H9 (cell line): ENCODE measurements at regions not wholly inside any gene's neighbourhood (a gene's known extent, or its start where the extent isn't known, plus 50 kb on each side); places are given as distances from the start of the nearest gene placed in this dataset.

Source experiments
- DNase-seq: peaks from one replicate; pipeline ENCODE4 v3.0.0-alpha.2; 2017
- H2AFZ ChIP-seq: one replicate; pipeline ENCODE4 v1.6.1; 2013; ENCODE audit warnings: mild to moderate bottlenecking, low read length, control low read depth, moderate library complexity
- H2AK5ac ChIP-seq: 2 replicates; pipeline ENCODE4 v1.6.1; 2013; ENCODE audit warnings: low read length, control low read depth, mixed read lengths; ENCODE audit not compliant: insufficient read length
- H2BK120ac ChIP-seq: one replicate; pipeline ENCODE4 v1.6.1; 2013; ENCODE audit warnings: low read depth, mild to moderate bottlenecking, low read length, control low read depth, inconsistent platforms; ENCODE audit not compliant: poor library complexity, severe bottlenecking
- H2BK12ac ChIP-seq: 2 replicates; pipeline ENCODE4 v1.6.1; 2013; ENCODE audit warnings: low read length, control low read depth, mixed read lengths, low read depth; ENCODE audit not compliant: insufficient read length
- H2BK15ac ChIP-seq: 2 replicates; pipeline ENCODE4 v1.6.1; 2013; ENCODE audit warnings: low read depth, low read length, control low read depth
- H2BK20ac ChIP-seq: one replicate; pipeline ENCODE4 v1.6.1; 2013; ENCODE audit warnings: low read depth, mild to moderate bottlenecking, low read length, control low read depth, inconsistent platforms; ENCODE audit not compliant: poor library complexity, severe bottlenecking
- H2BK5ac ChIP-seq: 2 replicates; pipeline ENCODE4 v1.6.1; 2013; ENCODE audit warnings: low read length, control low read depth, mixed read lengths; ENCODE audit not compliant: insufficient read length
- H3K14ac ChIP-seq: 2 replicates; pipeline ENCODE4 v1.6.1; 2013; ENCODE audit warnings: low read length, control low read depth; ENCODE audit not compliant: insufficient read depth
- H3K18ac ChIP-seq: 2 replicates; pipeline ENCODE4 v1.6.1; 2013; ENCODE audit warnings: low read depth, mild to moderate bottlenecking, mixed read lengths, low read length, control low read depth; ENCODE audit not compliant: insufficient read length
- H3K23ac ChIP-seq: 2 replicates; pipeline ENCODE4 v1.6.1; 2013; ENCODE audit warnings: low read length, control low read depth, mixed read lengths, low read depth; ENCODE audit not compliant: insufficient read length
- H3K23me2 ChIP-seq: 2 replicates; pipeline ENCODE4 v1.6.1; 2013; ENCODE audit warnings: low read depth, mild to moderate bottlenecking, mixed read lengths, low read length, control low read depth; ENCODE audit not compliant: insufficient read length, poor library complexity, severe bottlenecking
- H3K27ac ChIP-seq: 2 replicates; pipeline ENCODE4 v1.5.1; 2013; ENCODE audit warnings: low read length, control low read depth, mixed read lengths, low read depth; ENCODE audit not compliant: insufficient read length
- H3K27me3 ChIP-seq: 2 replicates; pipeline ENCODE4 v1.6.1; 2013; ENCODE audit warnings: low read length, control low read depth, inconsistent platforms; ENCODE audit not compliant: insufficient read depth
- H3K4ac ChIP-seq: 2 replicates; pipeline ENCODE4 v1.6.1; 2013; ENCODE audit warnings: low read depth, mild to moderate bottlenecking, control low read depth, inconsistent platforms, low read length, moderate library complexity
- H3K4me1 ChIP-seq: 2 replicates; pipeline ENCODE4 v1.6.1; 2013; ENCODE audit warnings: low read length, control low read depth, inconsistent platforms; ENCODE audit not compliant: insufficient read depth
- H3K4me2 ChIP-seq: 2 replicates; pipeline ENCODE4 v1.6.1; 2013; ENCODE audit warnings: low read length, control low read depth, mixed read lengths; ENCODE audit not compliant: insufficient read length, insufficient read depth
- H3K56ac ChIP-seq: 2 replicates; pipeline ENCODE4 v1.6.1; 2013; ENCODE audit warnings: low read depth, mild to moderate bottlenecking, mixed read lengths, low read length, control low read depth; ENCODE audit not compliant: insufficient read length
- H3K79me1 ChIP-seq: 2 replicates; pipeline ENCODE4 v1.6.1; 2013; ENCODE audit warnings: low read depth, mild to moderate bottlenecking, moderate library complexity, low read length, control low read depth, inconsistent platforms; ENCODE audit not compliant: insufficient read depth, poor library complexity, severe bottlenecking
- H3K79me2 ChIP-seq: 2 replicates; pipeline ENCODE4 v1.6.1; 2013; ENCODE audit warnings: low read length, control low read depth, inconsistent platforms; ENCODE audit not compliant: insufficient read depth
- H3K9ac ChIP-seq: 2 replicates; pipeline ENCODE4 v1.6.1; 2013; ENCODE audit warnings: low read length, control low read depth, mixed read lengths; ENCODE audit not compliant: insufficient read length; ENCODE audit errors: extremely low read depth
- H3K9me3 ChIP-seq: one replicate; pipeline ENCODE4 v1.6.1; 2013; ENCODE audit warnings: low read depth, low read length, inconsistent platforms; ENCODE audit not compliant: control insufficient read depth
- H3T11ph ChIP-seq: one replicate; pipeline ENCODE4 v1.6.1; 2013; ENCODE audit warnings: mild to moderate bottlenecking, low read length, control low read depth, inconsistent platforms
- H4K20me1 ChIP-seq: one replicate; pipeline ENCODE4 v1.6.1; 2013; ENCODE audit not compliant: control insufficient read depth, insufficient read length, insufficient read depth
- H4K5ac ChIP-seq: 2 replicates; pipeline ENCODE4 v1.6.1; 2013; ENCODE audit warnings: low read depth, mild to moderate bottlenecking, mixed read lengths, low read length, control low read depth; ENCODE audit not compliant: insufficient read length
- H4K8ac ChIP-seq: replicated peaks from 2 replicates; pipeline ENCODE4 v1.6.1; 2013; ENCODE audit warnings: low read length, control low read depth, mixed read lengths, low read depth; ENCODE audit not compliant: insufficient read length
- H4K91ac ChIP-seq: 2 replicates; pipeline ENCODE4 v1.6.1; 2013; ENCODE audit warnings: low read depth, mild to moderate bottlenecking, moderate library complexity, mixed read lengths, low read length, control low read depth; ENCODE audit not compliant: insufficient read length
- H3K27ac Mint-ChIP-seq, 3 experiments: 2 replicates in 2 of 3; 3 replicates in 1 of 3; pipeline ENCODE4 v1.8.0; 2020 to 2021; ENCODE audit warnings: mixed read lengths in 3 of 3, mild to moderate bottlenecking in 1 of 3, moderate library complexity in 1 of 3
- H3K27me3 Mint-ChIP-seq: 2 replicates; pipeline ENCODE4 v1.8.0; 2021; ENCODE audit warnings: low read depth, mild to moderate bottlenecking, moderate library complexity, mixed read lengths
- H3K36me3 Mint-ChIP-seq, 3 experiments: 2 replicates in 2 of 3; 3 replicates in 1 of 3; pipeline ENCODE4 v1.8.0; 2020 to 2021; ENCODE audit warnings: low read depth in 3 of 3, mixed read lengths in 3 of 3; ENCODE audit not compliant: insufficient read depth in 1 of 3
- H3K4me1 Mint-ChIP-seq, 2 experiments: 2 replicates each; pipeline ENCODE4 v1.8.0; 2020; ENCODE audit warnings: mixed read lengths in 2 of 2
- H3K4me3 Mint-ChIP-seq, 2 experiments: 2 replicates in 1 of 2; 3 replicates in 1 of 2; pipeline ENCODE4 v1.8.0; 2020 to 2021; ENCODE audit warnings: mild to moderate bottlenecking in 2 of 2, mixed read lengths in 2 of 2, moderate library complexity in 1 of 2
- H3K9me3 Mint-ChIP-seq, 2 experiments: 2 replicates in 1 of 2; 3 replicates in 1 of 2; pipeline ENCODE4 v1.8.0; 2020; ENCODE audit warnings: mild to moderate bottlenecking in 2 of 2, mixed read lengths in 2 of 2, moderate library complexity in 1 of 2
- WGBS: extraction: QIAGEN DNeasy Blood & Tissue Kit; methylation state at CpG from one replicate; pipeline ENCODE4 v1.1.7; 2013; ENCODE audit warnings: missing lambda C conversion rate, low lambda C conversion rate, mixed read lengths; ENCODE audit not compliant: insufficient read length; ENCODE audit errors: extremely low coverage; 5-methylcytosine and 5-hydroxymethylcytosine counted together
- TF ChIP-seq, protein P1 (sequence below): fragments of 200-600 bp; sonication (generic); conservative IDR thresholded peaks from 3 replicates; pipeline ENCODE4 v1.8.0; 2021; ENCODE audit warnings: antibody characterized with exemption, mild to moderate bottlenecking

DNA sequence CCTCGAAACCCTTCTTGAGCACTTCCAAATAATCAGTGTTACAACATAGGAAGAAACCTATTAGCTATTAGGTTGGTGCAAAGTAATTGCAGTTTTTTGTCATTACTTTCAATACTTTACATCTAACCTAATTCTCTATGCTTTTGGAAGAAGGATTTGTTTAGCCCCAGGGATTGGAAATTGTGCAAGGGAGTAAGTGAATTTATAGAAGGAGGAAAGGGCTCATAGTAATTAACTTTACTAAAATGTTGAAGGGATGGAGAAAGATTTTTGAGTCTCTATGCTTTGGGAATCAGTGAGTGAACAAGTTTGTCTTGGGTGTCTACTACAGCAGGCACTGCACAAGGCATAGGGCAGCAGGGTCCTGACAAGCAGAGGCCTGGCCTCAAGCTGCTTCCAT, 261.1 kb downstream of the EN1 start:
- no peak overlapping the region for H3K9ac ChIP-seq
- TF ChIP-seq, protein P1, sequence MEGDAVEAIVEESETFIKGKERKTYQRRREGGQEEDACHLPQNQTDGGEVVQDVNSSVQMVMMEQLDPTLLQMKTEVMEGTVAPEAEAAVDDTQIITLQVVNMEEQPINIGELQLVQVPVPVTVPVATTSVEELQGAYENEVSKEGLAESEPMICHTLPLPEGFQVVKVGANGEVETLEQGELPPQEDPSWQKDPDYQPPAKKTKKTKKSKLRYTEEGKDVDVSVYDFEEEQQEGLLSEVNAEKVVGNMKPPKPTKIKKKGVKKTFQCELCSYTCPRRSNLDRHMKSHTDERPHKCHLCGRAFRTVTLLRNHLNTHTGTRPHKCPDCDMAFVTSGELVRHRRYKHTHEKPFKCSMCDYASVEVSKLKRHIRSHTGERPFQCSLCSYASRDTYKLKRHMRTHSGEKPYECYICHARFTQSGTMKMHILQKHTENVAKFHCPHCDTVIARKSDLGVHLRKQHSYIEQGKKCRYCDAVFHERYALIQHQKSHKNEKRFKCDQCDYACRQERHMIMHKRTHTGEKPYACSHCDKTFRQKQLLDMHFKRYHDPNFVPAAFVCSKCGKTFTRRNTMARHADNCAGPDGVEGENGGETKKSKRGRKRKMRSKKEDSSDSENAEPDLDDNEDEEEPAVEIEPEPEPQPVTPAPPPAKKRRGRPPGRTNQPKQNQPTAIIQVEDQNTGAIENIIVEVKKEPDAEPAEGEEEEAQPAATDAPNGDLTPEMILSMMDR, result no peak
- H3K79me2 ChIP-seq, result no peaks in the 10 kb centered on the region; the same call in 1 of the 2 replicates
- no peak overlapping the region for H2AK5ac ChIP-seq
- no peaks in the 10 kb centered on the region for H3K9me3 Mint-ChIP-seq
- peaks cover 17 to 22% of the 10 kb centered on the region in 2 experiments for H3K4me1 Mint-ChIP-seq
- H4K5ac ChIP-seq, result no peak overlapping the region
- no peak overlapping the region for H3K4me2 ChIP-seq
- no peaks in the 10 kb centered on the region for H3K9me3 ChIP-seq
- H3K23me2 ChIP-seq, result no peaks in the 10 kb centered on the region
- no CpG with 5 or more reads among the region's 1 CpG for WGBS
- no peak overlapping the region for H3K23ac ChIP-seq
- H4K91ac ChIP-seq, result no peak overlapping the region
- H2BK15ac ChIP-seq, result no peak overlapping the region
- H2BK120ac ChIP-seq, result no peak overlapping the region
- no peak overlapping the region for H3K56ac ChIP-seq
- H2BK20ac ChIP-seq, result no peak overlapping the region
- H2BK5ac ChIP-seq, result no peak overlapping the region
- no peaks in the 10 kb centered on the region for H3K79me1 ChIP-seq
- H3K14ac ChIP-seq, result no peak overlapping the region
- H3K27me3 ChIP-seq, result no peaks in the 10 kb centered on the region
- H3K27ac Mint-ChIP-seq, result no peak overlapping the region
- no peak overlapping the region for H2BK12ac ChIP-seq
- no peak overlapping the region for H3K4me3 Mint-ChIP-seq
- H3K27ac ChIP-seq, result no peak overlapping the region
- H4K8ac ChIP-seq, result no peak overlapping the region
- H3K4me1 ChIP-seq, result no peaks in the 10 kb centered on the region
- no peak overlapping the region for H3T11ph ChIP-seq
- DNase-seq, result no peak
- no peak overlapping the region for H3K4ac ChIP-seq
- H2AFZ ChIP-seq, result no peak overlapping the region
- H3K18ac ChIP-seq, result no peak overlapping the region
- H4K20me1 ChIP-seq, result no peaks in the 10 kb centered on the region
- H3K36me3 Mint-ChIP-seq, result no peaks in the 10 kb centered on the region
- H3K27me3 Mint-ChIP-seq, result no peaks in the 10 kb centered on the region
